Gastrocnemius medialis (tissue), 4 donors: ENCODE measurements at regions not wholly inside any gene's neighbourhood (a gene's known extent, or its start where the extent isn't known, plus 50 kb on each side); places are given as distances from the start of the nearest gene placed in this dataset.

ENCODE experiments used
- CTCF ChIP-seq, 5 experiments: fragments of 450-650 bp in 3 of 5; fragments of 200-600 bp in 2 of 5; sonication (generic) in 2 of 5; IDR thresholded peaks in 4 of 5; conservative IDR thresholded peaks in 1 of 5; 1 replicate in 4 of 5; 2 replicates in 1 of 5; pipeline ENCODE4 v1.5.1; 2016 to 2019; ENCODE audit warnings: antibody characterized with exemption in 5 of 5, mild to moderate bottlenecking in 3 of 5, moderate library complexity in 3 of 5
- POLR2A ChIP-seq, 2 donors: fragments of 450-650 bp; IDR thresholded peaks; one replicate each; pipeline ENCODE4 v1.6.1; 2017; ENCODE audit warnings: antibody characterized with exemption in 2 of 2, mild to moderate bottlenecking in 2 of 2, moderate library complexity in 2 of 2

GRCh38 chr10:123257904-123258456 is 103.8 kb downstream of the BUB3 start:
- TF ChIP-seq CTCF (IDR thresholded peaks at IDR 0.05 in 4 of 5, conservative IDR thresholded peaks at IDR 0.05 in 1 of 5) = no peak
- no peak for TF ChIP-seq POLR2A (IDR thresholded peaks at IDR 0.05)
